ENCODE measurements at regions not wholly inside any gene's neighbourhood (a gene's known extent, or its start where the extent isn't known, plus 50 kb on each side); places are given as distances from the start of the nearest gene placed in this dataset.

GRCh38 chr12:115872919-115873357 lies 404.6 kb downstream of the MED13L start:
- WGBS, 2 donors = 15 to 23% methylated on average over 4 of the region's 4 CpGs

GRCh38 chr12:115872212-115872611 lies 405.3 kb downstream of the MED13L start:
- Histone ChIP-seq H3K9me3 (no peaks in the 10 kb centered on the region), H3K27me3 (no peaks in the 10 kb centered on the region), H3K36me3 (replicated peaks in 1 of 2; ENCODE audit: insufficient read depth in 1 of 2, low read depth in 2 of 2) (no peaks in the 10 kb centered on the region), H3K4me1 (peaks cover 9% of the 10 kb centered on the region), H3K4me3 (no peak overlapping the region), H3K27ac (no peak overlapping the region)
- no peak for DNase-seq
- WGBS, 2 donors = 53 to 68% methylated on average over 1 of the region's 1 CpG
- intact Hi-C loops (cut with DNase I) = no loop called here
- TF ChIP-seq POLR2A (IDR thresholded peaks at IDR 0.05) = no peak
- no peak for TF ChIP-seq CTCF (IDR thresholded peaks at IDR 0.05)
- ATAC-seq = no peak

More at GRCh38 chr12:115872919-115873357, 404.6 kb downstream of the MED13L start:
- Histone ChIP-seq H3K9me3 (no peaks in the 10 kb centered on the region), H3K4me1 (peaks cover 9% of the 10 kb centered on the region), H3K4me3 (no peak overlapping the region), H3K36me3 (replicated peaks in 1 of 2; ENCODE audit: insufficient read depth in 1 of 2, low read depth in 2 of 2) (no peaks in the 10 kb centered on the region), H3K27me3 (no peaks in the 10 kb centered on the region), H3K27ac (no peak overlapping the region)
- intact Hi-C loops (cut with DNase I) = no loop called here
- DNase-seq = peak; percentile 48 to 83 (median 65)
- ATAC-seq = no peak
- TF ChIP-seq CTCF (IDR thresholded peaks at IDR 0.05) = no peak
- no peak for TF ChIP-seq POLR2A (IDR thresholded peaks at IDR 0.05)

- H3K27me3 ChIP-seq = no peaks in the 10 kb centered on the region
- ATAC-seq (no peak), DNase-seq (no peak)
- H3K36me3 ChIP-seq (replicated peaks in 1 of 2; ENCODE audit: insufficient read depth in 1 of 2, low read depth in 2 of 2) = no peaks in the 10 kb centered on the region
- no peaks in the 10 kb centered on the region for H3K9me3 ChIP-seq
- intact Hi-C loops (cut with DNase I) = no loop called here
- no peak overlapping the region for H3K27ac ChIP-seq
- H3K4me1 ChIP-seq = peaks cover 9% of the 10 kb centered on the region
- 26 to 31% methylated on average over 3 of the region's 3 CpGs for WGBS, 2 donors
- no peak overlapping the region for H3K4me3 ChIP-seq
- TF ChIP-seq CTCF (IDR thresholded peaks at IDR 0.05) = peak in 5 of 7 experiments; percentile 24 to 36 (median 29)
- TF ChIP-seq POLR2A (IDR thresholded peaks at IDR 0.05) = no peak
These were observed 405.8 kb downstream of the MED13L start for GRCh38 chr12:115871714-115872113.

GRCh38 chr12:115870510-115870909 lies 407.0 kb downstream of the MED13L start:
- WGBS, 2 donors = 48 to 62% methylated on average over 4 of the region's 4 CpGs
- no peaks in the 10 kb centered on the region for H3K36me3 ChIP-seq (replicated peaks in 1 of 2; ENCODE audit: insufficient read depth in 1 of 2, low read depth in 2 of 2)

More at GRCh38 chr12:115870510-115870909, 407.0 kb downstream of the MED13L start:
- peaks cover 9% of the 10 kb centered on the region for H3K4me1 ChIP-seq
- no peak overlapping the region for H3K4me3 ChIP-seq
- H3K27ac ChIP-seq = no peak overlapping the region
- TF ChIP-seq POLR2A (IDR thresholded peaks at IDR 0.05) = no peak
- TF ChIP-seq CTCF (IDR thresholded peaks at IDR 0.05) = no peak
- ATAC-seq (no peak), DNase-seq (no peak)
- no peaks in the 10 kb centered on the region for H3K27me3 ChIP-seq
- no peaks in the 10 kb centered on the region for H3K9me3 ChIP-seq
- intact Hi-C loops (cut with DNase I) = no loop called here
